Effector memory CD4-positive, alpha-beta T cell (primary cell): ENCODE measurements at regions not wholly inside any gene's neighbourhood (a gene's known extent, or its start where the extent isn't known, plus 50 kb on each side); places are given as distances from the start of the nearest gene placed in this dataset.
"Not testable (repeated sequence)": the region's sequence is repeated elsewhere in the genome, so short reads cannot be mapped to it uniquely, and the experiment has no call there.

Source experiments
- DNase-seq, 3 donors: peaks; one replicate each; pipeline ENCODE4 v3.0.0-alpha.2; 2020
- H3K27ac ChIP-seq: 2 replicates; pipeline ENCODE4 v1.7.0; 2013; ENCODE audit warnings: mild to moderate bottlenecking, low read length, moderate library complexity; ENCODE audit not compliant: insufficient read depth, poor library complexity, severe bottlenecking
- H3K27me3 ChIP-seq: replicated peaks from 2 replicates; pipeline ENCODE4 v1.7.0; 2013; ENCODE audit warnings: mild to moderate bottlenecking, low read length; ENCODE audit not compliant: insufficient read depth, control insufficient read depth, poor library complexity, severe bottlenecking
- H3K36me3 ChIP-seq: 2 replicates; pipeline ENCODE4 v1.7.0; 2013; ENCODE audit warnings: mild to moderate bottlenecking, low read length, moderate library complexity; ENCODE audit not compliant: control insufficient read depth, insufficient read depth
- H3K4me1 ChIP-seq: 2 replicates; pipeline ENCODE4 v1.7.0; 2013; ENCODE audit warnings: low read length, mild to moderate bottlenecking; ENCODE audit not compliant: control insufficient read depth, insufficient read depth, poor library complexity, severe bottlenecking
- H3K4me3 ChIP-seq: 2 replicates; pipeline ENCODE4 v1.7.0; 2013; ENCODE audit warnings: low read length, low read depth, mild to moderate bottlenecking; ENCODE audit not compliant: insufficient read depth, poor library complexity, severe bottlenecking
- H3K9me3 ChIP-seq: 2 replicates; pipeline ENCODE4 v1.7.0; 2013; ENCODE audit warnings: mild to moderate bottlenecking, low read length, moderate library complexity; ENCODE audit not compliant: control insufficient read depth

DNA sequence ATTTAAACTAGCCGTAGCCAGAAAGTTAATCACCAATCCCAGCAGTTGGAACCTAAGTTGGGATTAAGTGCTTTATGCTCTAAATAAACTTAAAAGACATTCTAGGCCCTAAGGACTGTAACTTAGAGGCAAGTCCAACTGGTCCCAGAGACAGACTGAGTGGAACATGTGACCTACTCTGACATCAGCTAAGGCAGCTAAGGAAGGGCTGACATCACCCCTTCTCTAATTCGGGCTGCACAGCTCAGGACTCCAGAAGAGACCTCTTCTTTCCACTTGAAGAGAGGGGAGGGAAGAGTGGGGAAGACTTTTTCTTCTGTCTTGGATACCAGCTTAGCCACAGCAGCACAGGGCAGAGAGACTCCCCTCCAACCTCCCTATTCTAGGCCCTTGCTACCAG, 565.2 kb downstream of the CDH8 start:
- Histone ChIP-seq H3K9me3 (no peaks in the 10 kb centered on the region), H3K36me3 (no peaks in the 10 kb centered on the region), H3K27me3 (no peaks in the 10 kb centered on the region), H3K4me1 (no peaks in the 10 kb centered on the region), H3K27ac (no peak overlapping the region), H3K4me3 (no peak overlapping the region)
- no peak for DNase-seq

DNA sequence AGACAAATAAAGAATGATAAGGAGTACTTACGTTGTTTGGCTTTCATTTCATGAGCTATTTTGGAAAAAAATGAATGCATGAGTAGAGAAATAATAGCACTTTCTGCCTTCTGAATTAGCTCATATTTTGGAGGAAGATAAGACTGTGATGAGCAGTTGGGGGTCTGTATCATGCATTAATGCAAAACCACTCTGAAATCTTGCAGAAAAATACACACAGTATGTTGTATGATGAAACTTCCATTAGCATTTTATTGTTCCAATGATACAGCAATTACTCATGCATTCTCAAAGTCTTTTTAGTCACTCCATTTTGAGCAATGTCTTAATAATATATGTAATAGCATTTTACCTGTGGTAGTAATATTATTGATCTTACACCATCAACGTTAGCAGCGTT, 571.0 kb downstream of the CDH8 start:
- Histone ChIP-seq H3K9me3 (no peaks in the 10 kb centered on the region), H3K36me3 (no peaks in the 10 kb centered on the region), H3K27me3 (no peaks in the 10 kb centered on the region), H3K4me3 (no peak overlapping the region), H3K4me1 (no peaks in the 10 kb centered on the region), H3K27ac (no peak overlapping the region)
- DNase-seq = no peak

DNA sequence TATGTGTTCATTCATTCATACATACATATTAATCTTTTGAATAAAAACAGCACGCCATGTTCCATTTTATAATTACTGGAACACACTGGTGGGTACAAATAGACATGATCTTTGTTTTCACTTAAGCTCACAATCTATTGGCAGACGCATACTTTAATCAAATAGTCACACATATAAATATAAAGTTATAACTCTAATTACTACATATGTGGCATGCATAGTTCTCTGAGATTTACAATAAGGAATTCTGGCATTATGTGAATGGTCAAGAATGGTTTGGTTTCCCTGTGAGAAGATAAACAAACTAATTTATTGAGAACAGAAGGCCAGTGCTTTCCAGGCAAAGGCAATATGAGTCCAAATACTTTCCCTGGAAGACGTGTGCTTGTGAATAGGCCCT, 576.2 kb downstream of the CDH8 start:
- no peaks in the 10 kb centered on the region for H3K4me1 ChIP-seq
- H3K27ac ChIP-seq = no peak overlapping the region
- H3K9me3 ChIP-seq = no peaks in the 10 kb centered on the region
- H3K36me3 ChIP-seq = no peaks in the 10 kb centered on the region
- no peak overlapping the region for H3K4me3 ChIP-seq
- DNase-seq = no peak
- H3K27me3 ChIP-seq = no peaks in the 10 kb centered on the region

DNA sequence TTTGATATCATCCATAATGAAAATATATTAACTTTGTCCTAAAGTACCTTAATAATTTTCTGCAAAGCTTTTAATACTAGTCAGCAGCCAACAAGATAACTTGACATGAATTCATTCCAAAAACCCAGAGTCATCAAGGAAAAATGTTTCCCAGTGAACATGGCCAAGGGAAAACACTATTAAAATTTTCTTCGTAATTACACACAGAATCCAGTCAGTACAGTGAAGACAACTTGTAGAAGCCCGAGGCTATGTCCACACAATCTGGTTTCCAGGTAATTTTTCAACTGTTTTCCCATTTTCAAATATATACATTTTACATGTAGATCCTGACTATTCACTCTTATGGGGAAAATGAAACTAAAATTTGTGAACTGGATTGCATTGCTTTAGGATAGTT, 600.9 kb downstream of the CDH8 start:
- DNase-seq = no peak
- Histone ChIP-seq H3K4me3 (no peak overlapping the region), H3K4me1 (no peaks in the 10 kb centered on the region), H3K9me3 (no peaks in the 10 kb centered on the region), H3K36me3 (no peaks in the 10 kb centered on the region), H3K27ac (no peak overlapping the region), H3K27me3 (no peaks in the 10 kb centered on the region)

- H3K27me3 ChIP-seq = no peaks in the 10 kb centered on the region
- H3K9me3 ChIP-seq = no peaks in the 10 kb centered on the region
- DNase-seq = no peak
- no peaks in the 10 kb centered on the region for H3K4me1 ChIP-seq
- no peaks in the 10 kb centered on the region for H3K36me3 ChIP-seq
- no peak overlapping the region for H3K4me3 ChIP-seq
- H3K27ac ChIP-seq = no peak overlapping the region
Measured at GRCh38 chr16:61432421-61432820, 603.8 kb downstream of the CDH8 start.

GRCh38 chr16:61421111-61421510, 615.1 kb downstream of the CDH8 start:
- H3K27ac ChIP-seq = no peak overlapping the region
- H3K4me3 ChIP-seq = no peak overlapping the region
- no peaks in the 10 kb centered on the region for H3K27me3 ChIP-seq
- no peaks in the 10 kb centered on the region for H3K4me1 ChIP-seq
- no peak for DNase-seq
- no peaks in the 10 kb centered on the region for H3K36me3 ChIP-seq
- H3K9me3 ChIP-seq = peaks cover 3% of the 10 kb centered on the region

DNA sequence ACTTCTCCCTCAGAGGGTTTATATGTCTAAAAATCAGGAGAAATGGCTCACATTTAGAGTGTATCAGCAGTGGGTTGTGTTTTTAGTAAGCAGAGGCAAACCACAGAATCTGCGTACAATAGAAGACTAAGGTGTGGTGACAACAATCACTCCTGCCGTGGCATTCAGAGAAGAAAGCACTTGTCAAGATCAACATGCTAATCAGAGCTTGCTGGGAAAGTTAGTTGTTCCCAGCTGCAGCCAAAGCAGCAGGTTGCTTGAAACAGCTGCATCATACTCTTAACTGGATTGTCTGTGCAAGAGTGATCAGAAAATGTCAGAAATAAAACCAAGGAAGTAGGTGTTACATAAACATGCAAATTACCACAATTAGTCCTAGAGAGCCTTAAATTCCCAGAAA, 616.4 kb downstream of the CDH8 start:
- Histone ChIP-seq H3K36me3 (no peaks in the 10 kb centered on the region), H3K9me3 (no peaks in the 10 kb centered on the region), H3K27ac (no peak overlapping the region), H3K4me1 (no peaks in the 10 kb centered on the region), H3K27me3 (no peaks in the 10 kb centered on the region), H3K4me3 (no peak overlapping the region)
- no peak for DNase-seq

DNA sequence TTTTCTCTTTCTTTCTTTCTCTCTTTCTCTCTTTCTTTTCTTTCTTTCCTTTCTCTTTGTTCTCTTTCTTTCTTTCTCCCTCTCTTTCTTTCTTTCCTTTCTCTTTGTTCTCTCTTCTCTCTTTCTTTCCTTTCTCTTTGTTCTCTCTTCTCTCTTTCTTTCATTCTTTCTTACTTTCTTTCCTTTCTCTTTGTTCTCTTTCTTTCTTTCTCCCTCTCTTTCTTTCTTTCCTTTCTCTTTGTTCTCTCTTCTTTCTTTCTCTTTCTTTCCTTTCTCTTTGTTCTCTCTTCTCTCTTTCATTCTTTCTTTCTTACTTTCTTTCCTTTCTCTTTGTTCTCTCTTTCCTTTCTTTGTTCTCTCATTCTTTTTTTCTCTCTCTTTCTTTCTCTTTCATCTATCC, 617.4 kb downstream of the CDH8 start:
- not testable (repeated sequence) for DNase-seq, H3K9me3 ChIP-seq, H3K27ac ChIP-seq, H3K27me3 ChIP-seq, H3K4me3 ChIP-seq, H3K36me3 ChIP-seq, H3K4me1 ChIP-seq

DNA sequence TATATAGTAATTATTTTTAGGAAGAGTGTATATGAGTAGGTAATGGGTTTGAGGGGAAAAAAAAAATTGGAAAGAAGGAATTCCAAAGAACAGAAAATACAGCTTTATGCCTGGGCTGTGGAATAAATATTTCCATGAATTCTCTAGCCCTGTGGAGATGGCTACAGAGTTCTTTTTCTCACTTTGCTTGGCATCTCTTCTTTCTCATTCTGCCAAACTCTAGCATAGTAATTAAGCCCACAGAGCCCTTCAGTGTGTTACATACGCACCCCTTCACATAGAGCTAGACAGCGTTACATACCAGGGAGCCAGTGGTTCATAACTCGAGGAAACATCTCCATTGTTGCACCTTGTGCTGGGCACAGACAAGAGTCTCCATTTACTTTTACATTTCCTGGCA, 621.1 kb downstream of the CDH8 start:
- Histone ChIP-seq H3K27me3 (no peaks in the 10 kb centered on the region), H3K27ac (no peak overlapping the region), H3K36me3 (no peaks in the 10 kb centered on the region), H3K9me3 (no peaks in the 10 kb centered on the region), H3K4me1 (no peaks in the 10 kb centered on the region), H3K4me3 (no peak overlapping the region)
- DNase-seq = no peak

DNA sequence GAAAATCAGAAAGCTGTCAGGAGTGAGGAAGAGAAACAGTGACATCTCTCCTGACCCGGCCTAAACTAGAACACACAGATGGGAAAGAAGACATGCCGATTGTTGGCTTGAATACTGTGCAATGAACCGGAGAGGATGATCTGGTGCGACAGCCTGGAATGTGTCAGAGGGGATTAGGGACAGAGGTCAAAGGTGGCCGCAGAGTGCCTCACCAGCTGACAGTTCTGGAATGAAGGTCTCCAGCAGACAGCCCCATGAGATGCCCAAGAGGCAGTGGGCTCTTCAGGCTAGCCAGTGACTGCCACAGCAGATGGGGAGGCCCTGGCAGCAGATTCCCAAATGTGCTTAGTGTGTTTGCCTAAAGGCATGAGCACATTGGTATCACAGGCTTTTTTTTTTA, 623.2 kb downstream of the CDH8 start:
- Histone ChIP-seq H3K4me3 (no peak overlapping the region), H3K4me1 (no peaks in the 10 kb centered on the region), H3K27ac (no peak overlapping the region), H3K36me3 (no peaks in the 10 kb centered on the region), H3K27me3 (no peaks in the 10 kb centered on the region), H3K9me3 (no peaks in the 10 kb centered on the region)
- DNase-seq = no peak

DNA sequence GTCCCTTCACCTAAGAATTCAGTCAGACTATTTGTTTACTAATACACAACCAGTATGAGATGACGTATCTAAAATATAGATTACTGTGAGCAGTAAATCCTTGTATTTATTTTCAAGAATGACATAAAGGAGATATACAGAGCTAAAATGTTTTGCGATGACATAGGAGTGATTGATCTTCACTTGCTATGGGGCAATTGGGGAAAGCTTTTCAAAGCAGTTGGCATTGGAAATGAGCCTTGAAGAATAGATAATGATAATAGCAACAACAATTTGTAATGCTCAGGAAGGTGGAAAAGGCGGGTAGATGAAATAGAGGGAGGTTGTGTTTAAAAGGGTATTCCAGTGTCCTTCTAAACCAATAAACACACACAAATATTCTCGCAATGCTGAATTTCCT, 623.7 kb downstream of the CDH8 start:
- H3K4me1 ChIP-seq = no peaks in the 10 kb centered on the region
- H3K27ac ChIP-seq = no peak overlapping the region
- H3K27me3 ChIP-seq = no peaks in the 10 kb centered on the region
- no peaks in the 10 kb centered on the region for H3K36me3 ChIP-seq
- H3K4me3 ChIP-seq = no peak overlapping the region
- DNase-seq = no peak
- no peaks in the 10 kb centered on the region for H3K9me3 ChIP-seq
